GM19023 (cell line): ENCODE measurements at regions not wholly inside any gene's neighbourhood (a gene's known extent, or its start where the extent isn't known, plus 50 kb on each side); places are given as distances from the start of the nearest gene placed in this dataset.
"Not testable (repeated sequence)": the region's sequence is repeated elsewhere in the genome, so short reads cannot be mapped to it uniquely, and the experiment has no call there.

Source experiments
- ATAC-seq: cut with Tn5 transposase; IDR thresholded peaks from one replicate; pipeline ENCODE4 v1.9.1; 2021; ENCODE audit warnings: mild to moderate bottlenecking, moderate library complexity; ENCODE audit not compliant: unreplicated experiment

DNA sequence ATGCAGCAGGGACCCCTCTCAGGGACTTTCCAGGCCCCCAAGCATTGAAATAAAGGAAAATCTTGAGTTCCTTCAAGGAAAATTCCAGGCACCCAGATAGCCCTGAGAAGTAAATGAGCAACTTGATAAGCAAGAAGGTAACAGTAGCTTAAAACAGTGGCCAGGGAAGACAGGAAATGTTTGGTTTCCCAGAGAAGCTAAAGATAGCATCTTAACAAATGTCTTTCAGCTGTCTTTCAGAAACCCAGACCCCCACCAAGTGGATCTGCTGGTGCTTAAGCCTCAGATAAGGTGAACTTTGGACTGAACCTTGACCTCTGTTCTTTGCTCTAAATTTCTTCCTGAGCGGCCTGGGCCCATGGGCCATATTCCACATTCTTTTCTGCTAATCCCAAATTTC, 117.8 kb upstream of the CST7 start:
- ATAC-seq: no peak

DNA sequence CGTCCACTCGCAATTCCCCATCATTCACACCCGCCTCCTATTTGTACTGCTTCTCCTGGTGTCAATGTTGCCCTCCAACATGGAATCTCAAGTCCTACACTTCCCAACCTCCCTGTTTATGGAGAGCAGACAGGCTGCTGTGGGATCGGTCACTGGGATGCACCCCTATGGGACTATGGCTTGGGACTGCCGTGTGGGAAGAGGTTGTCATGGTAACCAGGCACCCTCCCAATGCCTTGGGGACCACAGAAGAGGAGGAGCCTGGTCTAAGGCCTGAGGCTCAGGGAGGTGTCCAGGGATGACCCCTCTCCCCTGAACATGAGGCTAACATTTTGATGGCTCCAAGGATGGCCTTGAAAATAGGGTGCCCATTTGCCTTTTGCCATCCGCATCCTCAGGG, 116.6 kb upstream of the CST7 start:
- no peak for ATAC-seq

DNA sequence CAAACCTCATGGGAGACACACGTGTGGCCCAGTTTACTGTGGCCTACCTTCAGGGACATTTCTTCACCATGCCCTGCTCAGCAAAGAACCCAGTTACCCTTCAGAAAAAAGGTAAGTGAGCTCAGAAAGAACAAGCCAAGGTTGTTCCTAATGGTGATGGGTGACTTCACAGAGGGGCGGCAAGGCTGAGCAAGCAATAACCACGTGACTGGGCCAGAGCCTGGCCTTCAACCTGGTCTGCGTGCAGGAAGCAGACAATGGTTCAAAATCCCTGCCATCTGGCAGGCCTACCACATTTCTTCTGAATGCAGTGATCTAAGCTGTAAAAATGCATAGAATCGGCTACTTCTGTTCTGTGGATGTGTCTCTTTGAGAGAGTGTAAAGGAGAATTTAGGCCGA, 115.5 kb upstream of the CST7 start:
- ATAC-seq: no peak

DNA sequence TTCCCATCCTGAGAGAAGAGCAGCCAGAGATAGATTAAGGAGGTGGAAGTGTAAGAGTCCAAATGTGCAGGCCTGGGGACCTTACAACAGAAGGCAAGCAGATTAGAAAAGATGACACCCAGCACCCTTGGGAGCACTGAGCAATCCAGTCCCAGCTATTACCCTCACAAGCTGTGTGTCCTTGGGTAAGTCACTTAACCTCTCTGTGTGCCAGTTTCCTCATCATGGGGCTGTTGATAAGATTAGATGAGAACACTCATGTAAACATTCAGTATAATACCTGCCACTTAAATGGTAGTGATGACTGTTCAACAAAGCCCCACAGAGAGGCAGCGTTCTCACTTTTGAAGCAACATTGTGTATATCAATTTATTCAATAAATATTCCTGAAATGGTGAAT, 114.8 kb upstream of the CST7 start:
- ATAC-seq: no peak

DNA sequence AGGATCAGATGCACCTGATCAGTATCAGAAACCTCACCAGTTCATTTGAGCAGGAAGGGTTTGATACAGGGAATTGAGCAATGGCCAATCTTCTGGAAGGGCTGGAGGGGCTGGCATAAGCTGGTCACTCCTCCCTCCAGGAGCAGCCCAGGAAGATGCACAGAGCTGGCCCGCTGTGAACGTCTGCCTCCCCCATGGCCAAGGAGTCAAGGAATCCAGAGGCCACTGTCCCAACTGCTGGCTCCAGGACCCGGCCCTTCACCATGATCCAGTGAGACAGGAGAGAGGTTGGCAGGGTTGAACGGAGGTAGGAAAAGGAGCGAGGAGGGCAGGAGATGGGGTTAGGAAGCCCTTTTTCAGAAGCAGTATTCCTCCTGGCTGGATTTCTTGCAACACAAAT, 113.9 kb upstream of the CST7 start:
- ATAC-seq: no peak

DNA sequence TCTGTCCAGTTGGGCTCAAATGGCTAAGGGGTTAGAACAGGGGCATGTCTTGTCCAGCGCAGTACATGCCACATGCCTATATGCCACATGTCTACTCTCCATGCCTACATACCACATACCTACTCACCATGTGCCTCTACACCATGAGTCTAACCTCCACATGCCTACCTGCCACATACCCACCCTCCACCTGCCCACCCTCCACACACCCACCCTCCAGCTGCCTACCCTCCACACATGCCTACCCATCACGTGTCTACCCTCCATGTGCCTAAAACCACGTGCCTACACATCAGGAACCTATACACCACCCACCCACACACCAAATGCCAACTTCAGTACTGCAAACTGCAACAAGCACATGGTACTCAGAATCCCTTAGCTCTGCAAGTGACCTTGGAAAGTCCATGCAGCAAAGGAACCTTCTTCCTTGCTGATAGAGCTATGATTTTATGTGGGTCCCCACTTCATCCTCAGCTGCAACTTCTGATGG, 113.0 kb upstream of the CST7 start:
- no peak for ATAC-seq

DNA sequence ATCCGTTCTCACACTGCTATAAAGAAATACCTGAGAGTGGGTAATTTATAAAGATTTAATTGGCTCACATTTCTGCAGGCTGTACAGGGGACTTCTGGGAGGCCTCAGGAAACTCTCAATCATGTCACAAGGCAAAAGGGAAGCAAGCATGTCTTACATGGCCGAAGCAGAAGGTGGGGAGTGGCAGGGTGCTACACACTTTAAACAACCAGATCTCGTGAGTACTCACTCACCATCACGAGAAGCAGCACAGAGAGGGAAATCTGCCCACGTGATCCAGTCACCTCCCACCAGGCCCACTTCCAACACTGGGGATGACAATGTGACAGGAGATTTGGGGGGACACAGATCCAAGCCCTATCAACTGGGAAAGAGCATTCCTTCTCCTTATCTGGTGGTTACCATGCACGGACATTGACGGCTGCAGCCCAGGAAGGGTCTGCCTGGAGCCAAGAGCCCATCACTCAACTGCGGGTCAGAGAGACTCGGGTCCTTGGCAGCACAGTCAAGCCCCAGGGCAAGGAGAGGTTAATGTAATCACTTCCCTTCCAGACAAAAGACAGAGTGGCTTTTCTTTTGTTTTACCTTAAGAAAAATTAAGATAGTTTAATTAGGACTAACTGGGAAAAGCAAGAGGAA, 112.3 kb upstream of the CST7 start:
- ATAC-seq: no peak

DNA sequence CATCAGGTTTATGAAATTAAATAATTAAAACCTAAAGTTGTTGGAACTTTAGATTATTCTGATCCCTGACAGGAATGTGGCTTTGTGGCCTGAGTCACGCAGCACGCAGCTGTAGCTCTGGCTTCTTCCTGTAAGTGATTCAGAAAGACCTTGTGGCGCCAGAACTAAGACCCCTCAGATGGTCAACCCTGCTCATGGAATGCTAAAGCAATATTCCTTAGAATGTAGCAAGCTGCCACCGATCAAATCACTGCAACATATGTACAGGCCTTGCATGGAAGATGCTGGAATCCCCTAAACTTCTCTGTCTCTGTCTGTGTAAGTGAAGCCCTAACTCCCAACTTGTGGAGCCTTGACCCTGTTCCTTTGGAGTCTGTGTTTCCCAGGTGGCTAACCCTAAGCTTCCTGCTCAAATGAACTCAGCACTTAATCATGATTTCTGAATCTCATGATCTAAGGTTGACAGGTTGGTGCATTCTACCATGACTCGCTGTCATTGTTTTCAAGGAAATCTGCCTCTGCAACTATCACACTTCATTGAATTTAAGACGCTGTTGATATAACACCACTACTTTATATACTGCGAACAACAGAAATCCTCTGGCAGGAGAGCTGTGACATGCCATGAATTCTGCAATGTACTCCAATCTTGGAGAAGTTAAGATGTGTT, 111.2 kb upstream of the CST7 start:
- ATAC-seq: no peak

DNA sequence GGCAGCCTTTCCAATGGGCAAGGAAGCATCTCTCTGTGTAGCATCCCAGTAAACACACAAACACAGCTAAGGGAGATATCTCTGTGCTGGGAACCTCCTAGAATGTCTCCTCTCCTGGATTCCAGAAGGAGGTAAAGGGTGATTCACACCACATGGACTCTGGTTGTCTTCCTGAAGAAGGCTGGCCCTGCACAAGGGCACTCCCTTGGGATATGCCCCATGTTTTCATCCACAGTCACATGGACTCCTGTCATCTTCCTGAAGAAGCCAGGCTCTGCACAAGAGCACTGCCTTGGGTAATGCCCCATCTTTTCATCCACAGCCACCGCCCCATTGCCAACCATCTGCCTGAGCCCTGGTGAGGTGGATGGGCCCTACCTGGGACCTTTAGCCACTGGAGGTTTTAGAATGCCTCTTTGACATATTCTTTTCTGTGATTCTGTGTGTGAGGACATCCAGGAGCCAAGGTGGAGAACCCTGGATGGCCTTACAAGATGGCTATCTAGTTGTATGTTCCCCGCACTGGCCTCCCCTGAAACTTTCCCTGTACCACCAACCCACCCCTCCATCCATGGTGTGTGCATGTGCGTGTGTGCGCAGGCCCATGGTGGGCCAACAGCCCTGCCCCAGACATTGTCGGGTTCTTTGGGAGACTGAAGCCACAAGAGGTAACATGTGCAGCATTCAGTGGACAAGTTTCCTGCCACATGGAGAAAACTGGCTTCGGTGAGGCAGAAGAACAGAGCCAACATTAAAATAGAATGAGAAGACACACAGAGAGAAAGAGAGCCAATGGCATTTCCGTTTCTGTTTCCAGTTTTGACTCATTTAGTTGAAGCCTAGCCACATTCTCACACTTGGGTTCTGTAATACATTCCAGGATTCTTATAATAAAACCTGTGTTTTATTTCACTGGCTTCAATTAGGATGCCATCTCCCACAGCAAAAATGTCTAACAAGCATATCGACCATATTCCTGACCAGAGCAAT, 110.2 kb upstream of the CST7 start:
- ATAC-seq: no peak

DNA sequence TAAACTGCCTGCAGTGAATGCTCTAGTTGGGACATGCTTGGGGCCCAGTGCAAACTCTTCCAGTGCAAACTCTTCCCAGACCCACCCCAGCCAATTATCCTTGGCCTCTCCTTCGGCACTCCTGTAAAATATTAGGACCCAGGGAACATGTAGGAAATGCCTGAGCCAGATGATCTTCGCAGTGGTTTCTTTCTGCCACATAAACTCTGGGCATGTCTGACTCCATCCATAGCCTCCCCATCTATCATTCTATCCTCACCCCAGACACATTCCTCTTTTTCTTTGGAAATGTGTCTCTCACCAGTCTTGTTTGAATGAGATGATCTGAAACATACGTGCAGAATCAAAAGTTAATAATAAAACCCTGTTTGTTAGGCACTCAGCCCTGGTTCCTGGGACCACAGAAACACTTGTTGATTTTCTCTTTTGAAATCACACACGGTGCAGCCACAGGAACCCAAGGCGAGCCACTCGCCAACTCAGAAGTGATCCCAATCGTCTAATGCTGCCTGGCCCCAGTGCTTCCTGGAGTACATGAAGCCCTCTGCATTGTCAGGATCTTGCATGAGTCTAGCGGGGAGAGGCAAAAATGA, 108.9 kb upstream of the CST7 start:
- no peak for ATAC-seq

DNA sequence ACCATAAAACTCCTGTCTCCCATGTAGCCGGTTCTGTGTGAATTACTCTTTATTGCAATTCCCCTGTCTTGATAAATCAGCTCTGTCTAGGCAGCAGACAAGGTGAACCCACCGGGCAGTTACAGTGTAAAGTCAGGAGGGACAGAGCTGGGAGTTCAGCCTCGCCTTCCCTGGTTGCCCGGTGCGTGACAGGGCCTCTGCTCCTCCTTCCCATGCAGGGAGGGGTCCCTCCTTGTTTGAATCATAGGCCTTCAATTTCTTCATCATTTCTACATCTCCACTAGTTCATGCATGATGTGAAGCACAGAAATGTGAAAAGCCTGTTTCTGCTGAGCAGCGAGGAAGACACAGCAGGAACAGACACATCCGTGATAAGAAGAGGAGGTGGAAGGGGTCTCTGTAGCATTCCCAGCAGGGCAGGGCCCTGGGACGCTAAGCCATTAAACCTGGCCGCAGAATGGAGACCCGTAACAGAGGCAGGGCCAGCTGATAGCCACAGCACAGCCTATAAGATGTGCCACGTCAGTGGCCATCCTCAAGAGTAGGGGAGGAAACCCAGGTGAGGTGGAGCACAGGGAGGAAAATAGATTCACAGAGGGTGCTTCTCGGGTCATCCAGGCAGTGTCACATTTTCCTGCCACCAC, 106.7 kb upstream of the CST7 start:
- ATAC-seq: no peak

DNA sequence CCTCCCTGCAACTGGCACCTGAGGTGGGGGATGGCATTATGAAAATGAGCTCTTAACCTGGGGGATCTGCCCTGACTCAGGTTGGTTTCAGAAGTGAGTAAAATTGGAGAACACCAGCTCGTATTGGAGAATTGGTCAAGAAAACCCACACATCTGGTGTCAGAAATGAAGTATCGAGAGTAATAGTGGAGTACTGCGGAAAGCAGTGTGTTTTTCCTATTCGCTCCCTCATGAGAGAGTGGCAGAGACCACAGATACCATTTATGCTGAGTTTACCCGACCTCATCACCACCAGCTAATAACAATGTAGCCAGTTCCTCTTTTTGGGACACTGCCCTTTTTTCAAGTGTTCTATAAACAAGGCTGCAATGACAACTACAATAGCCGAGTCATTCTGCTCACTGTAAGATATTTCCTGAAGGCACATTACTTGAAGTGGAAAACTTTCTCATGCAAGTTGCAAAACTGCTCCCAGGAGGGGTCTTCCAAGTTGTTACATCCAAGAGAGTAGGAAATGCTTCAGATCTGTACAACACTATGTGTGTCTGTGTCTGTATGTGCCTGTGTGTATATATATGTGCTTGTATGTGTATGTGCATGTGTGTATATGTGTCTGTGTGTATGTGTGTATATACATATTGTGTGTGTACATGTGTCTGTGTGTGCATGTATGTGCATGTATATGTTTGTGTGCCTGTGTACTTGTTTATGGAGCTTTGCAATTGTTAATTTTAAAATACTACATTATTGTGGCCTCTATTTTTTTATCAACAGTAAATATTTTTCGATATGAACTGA, 106.0 kb upstream of the CST7 start:
- ATAC-seq: peak; percentile 87

DNA sequence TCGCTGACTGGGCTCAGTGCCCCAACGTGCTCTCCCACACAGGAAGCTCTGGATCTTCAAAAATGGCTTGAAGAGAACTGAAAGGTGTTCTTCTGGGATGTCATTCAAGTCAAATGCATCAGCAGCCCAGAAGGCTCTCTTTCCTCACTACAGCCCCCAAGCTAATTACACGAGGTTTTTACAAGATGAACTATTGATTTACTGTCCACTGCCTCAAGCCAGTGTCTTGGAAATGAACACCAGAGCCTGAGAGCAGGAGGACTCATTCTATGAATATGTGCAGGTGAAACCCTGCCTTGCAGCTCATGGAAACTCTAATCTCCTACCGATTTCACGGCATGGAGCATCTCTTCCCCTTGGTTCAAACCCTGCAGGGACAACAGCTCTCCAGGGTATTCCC, 98.9 kb upstream of the CST7 start:
- no peak for ATAC-seq

DNA sequence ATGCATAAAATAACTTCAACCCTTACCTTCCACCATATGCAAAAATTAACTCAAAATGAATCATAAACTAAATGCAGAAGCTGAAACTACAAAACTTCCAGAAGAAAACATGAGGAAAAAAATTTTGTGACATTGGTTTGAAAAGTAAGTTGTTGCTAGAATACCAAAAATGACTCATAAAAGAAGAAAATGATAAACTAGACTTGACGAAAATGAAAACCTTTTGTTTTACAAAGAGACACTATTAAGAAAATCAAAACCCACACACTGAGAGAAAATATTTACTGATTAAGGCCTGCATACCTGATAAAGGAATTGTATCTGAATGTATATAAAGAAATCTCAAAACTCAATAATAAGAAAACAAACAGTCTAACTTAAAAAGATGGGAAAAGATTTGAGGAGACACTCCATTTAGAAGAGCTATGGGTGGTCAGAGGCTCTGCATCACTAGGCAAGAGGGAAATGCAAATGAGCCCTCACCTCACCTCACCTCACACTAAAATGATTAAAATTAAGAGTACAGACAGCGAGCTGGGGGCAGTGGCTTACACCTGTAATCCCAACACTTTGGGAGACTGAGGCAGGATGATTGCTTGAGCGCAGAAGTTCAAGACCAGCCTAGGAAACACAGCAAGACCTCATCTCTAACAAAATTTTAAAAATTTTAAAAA, 97.6 kb upstream of the CST7 start:
- ATAC-seq: no peak

DNA sequence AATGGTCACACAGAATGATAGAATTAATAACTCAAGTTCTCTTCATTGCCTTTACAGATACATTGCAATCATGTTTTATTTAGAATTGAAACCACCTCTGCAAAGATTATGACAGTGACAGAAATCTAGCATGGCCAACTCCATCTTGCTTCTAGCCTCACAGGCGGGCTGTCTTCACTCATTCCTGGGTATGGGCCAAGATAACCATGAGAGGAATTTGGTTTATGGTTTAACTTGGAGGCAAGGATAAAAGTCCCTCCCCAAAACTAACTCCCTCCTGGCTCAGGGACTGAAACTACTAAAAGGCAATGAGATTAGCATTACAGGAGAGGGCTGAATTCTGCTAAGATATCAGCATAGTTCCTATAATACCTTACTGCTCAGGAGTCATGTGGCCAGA, 95.2 kb upstream of the CST7 start:
- ATAC-seq: no peak

DNA sequence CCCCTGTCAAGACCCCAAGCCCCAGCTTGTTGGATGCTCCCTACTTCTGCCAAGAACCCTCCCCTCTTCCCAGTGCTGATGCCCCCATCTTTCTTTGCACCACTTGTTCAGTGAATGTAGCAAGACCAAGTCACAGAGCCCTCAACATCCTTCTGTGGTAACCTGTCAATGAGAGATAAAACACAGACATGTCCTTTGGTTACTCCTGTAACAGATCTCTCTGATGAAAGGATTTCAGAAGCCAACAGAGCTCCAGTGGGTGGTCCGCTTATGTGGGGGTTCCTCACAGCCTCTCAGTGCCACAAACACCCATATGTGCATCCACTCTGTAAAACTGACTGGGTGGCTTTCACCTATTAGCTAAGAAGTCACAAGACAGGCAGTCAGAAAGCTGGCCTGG, 93.2 kb upstream of the CST7 start:
- no peak for ATAC-seq

DNA sequence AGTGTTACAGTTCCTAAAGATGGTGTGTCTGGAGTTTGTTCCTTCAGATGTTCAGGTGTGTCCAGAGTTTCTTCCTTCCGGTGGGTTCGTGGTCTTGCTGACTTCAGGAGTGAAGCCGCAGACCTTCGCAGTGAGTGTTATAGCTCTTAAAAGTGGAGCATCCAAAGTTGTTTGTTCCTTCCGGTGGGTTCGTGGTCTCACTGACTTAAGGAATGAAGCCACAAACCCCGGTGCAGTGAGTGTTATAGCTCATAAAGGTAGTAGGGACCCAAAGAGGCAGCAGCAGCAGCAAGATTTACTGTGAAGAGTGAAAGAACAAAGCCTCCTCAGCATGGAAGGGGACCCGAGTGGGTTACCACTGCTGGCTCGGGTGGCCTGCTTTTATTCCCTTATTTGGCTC, 90.6 kb upstream of the CST7 start:
- ATAC-seq: not testable (repeated sequence)

DNA sequence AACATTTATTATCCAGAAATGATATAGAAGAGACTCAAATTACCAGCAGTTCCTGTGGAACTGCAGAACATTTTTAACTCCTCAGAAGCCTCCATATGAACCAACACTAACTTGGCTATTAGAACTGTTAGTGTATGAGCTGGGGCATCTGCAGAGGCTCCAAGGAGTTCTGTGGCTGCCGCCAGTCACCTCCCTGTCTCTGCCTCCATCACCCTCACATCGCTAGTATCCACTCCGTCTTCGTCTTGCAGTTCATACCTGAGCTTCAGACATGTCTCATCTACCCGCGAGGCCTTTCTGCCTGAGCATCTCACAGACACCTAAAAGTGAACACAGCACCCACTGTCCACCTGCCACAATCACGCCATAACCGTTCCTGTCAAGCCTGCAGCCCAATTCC, 89.5 kb upstream of the CST7 start:
- no peak for ATAC-seq

DNA sequence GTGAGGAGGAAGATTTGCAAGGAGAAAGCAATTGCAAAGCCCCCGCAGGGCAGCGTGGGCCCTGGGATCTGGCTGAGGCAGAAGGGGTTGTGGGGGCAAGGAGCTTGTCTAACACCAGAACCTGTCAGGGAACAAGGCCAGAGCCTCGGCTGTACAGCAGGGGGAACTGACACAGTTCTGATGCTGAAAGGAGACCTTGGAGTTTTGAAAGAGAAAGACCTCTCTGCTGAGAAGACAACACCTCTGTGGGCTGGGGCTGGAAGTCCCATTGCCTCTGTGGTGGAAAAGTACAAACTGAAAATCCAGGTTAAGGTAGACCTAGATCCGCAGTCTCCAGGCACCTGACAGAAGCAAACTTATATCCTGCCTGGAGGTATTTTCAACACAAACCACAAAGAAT, 86.9 kb upstream of the CST7 start:
- no peak for ATAC-seq
